ENCODE measurements at regions not wholly inside any gene's neighbourhood (a gene's known extent, or its start where the extent isn't known, plus 50 kb on each side); places are given as distances from the start of the nearest gene placed in this dataset.

DNA sequence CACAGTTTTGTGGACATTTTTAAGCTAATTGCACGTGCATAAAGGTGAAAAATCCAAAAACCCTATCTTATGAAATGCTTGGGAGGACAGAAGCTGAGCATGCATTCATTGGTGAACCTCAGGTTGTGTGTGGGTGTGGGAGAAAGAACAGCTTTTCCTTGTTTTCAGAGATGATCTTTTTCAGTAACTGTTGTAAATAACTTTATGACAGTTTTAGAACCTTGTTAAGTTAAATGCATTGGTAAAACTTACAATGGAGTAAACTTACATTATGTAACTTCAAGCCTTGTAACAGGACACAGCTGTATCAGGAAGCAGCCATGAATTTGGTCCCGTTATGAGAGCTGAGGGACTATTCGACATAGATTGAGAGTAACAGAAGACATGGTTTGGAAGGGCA, 587.4 kb downstream of the GALC start:
- TF ChIP-seq, protein P1, sequence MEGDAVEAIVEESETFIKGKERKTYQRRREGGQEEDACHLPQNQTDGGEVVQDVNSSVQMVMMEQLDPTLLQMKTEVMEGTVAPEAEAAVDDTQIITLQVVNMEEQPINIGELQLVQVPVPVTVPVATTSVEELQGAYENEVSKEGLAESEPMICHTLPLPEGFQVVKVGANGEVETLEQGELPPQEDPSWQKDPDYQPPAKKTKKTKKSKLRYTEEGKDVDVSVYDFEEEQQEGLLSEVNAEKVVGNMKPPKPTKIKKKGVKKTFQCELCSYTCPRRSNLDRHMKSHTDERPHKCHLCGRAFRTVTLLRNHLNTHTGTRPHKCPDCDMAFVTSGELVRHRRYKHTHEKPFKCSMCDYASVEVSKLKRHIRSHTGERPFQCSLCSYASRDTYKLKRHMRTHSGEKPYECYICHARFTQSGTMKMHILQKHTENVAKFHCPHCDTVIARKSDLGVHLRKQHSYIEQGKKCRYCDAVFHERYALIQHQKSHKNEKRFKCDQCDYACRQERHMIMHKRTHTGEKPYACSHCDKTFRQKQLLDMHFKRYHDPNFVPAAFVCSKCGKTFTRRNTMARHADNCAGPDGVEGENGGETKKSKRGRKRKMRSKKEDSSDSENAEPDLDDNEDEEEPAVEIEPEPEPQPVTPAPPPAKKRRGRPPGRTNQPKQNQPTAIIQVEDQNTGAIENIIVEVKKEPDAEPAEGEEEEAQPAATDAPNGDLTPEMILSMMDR (IDR thresholded peaks at IDR 0.05) = no peak
- no peak for TF ChIP-seq POLR2A (IDR thresholded peaks at IDR 0.05)
- intact Hi-C loops (cut with DNase I; ENCODE audit: low total_unique reads) = no loop called here
- 46% methylated on average over 3 of the region's 3 CpGs for WGBS, 2 donors
- H3K4me3 ChIP-seq (ENCODE audit: low read depth, poor library complexity, severe bottlenecking) = no peak overlapping the region
- DNase-seq (ENCODE audit: low spot score in 2 of 2) = no peak

DNA sequence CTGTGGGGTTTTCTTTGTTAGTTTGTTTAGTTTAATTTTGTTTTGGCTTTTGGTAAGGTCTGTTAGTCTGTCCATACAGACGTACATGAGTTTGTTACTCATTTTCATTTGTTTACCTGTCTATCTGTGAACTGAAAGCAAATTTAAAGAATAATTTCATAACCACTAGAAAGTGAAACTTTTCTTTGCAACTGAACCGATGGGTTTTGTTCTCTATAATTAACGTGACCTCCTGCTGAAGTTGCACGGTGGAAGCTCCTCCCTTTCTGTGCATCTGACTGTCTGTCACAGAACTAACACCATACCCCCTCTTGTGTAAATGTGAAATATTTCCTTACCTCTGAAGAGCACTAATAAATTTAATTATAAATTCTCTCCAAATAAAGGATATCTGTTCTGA, 595.5 kb downstream of the GALC start:
- DNase-seq (ENCODE audit: low spot score in 2 of 2) = no peak
- WGBS, 2 donors = 57 to 60% methylated on average over 4 of the region's 4 CpGs
- intact Hi-C loops (cut with DNase I; ENCODE audit: low total_unique reads) = no loop called here

DNA sequence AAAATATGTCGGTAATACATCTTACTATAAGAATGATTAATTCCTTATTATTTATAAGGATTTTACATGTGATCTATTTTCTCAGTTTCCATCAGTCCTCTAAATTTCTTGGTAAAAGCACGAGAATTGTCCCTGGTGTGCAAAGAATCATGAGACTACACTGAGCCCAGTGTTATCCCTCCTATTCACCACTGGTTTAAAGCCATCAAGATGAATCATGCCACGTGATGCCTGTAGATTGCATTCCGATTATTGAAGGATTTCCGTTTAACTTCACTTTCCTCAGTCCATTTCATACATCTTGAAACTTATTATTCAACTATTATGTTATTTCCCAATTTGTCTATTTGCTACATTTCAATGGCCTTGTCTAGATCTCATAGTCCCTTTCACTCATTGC, 601.9 kb downstream of the GALC start:
- no peak overlapping the region for H3K4me3 ChIP-seq (ENCODE audit: low read depth, poor library complexity, severe bottlenecking)
- TF ChIP-seq POLR2A (IDR thresholded peaks at IDR 0.05) = no peak
- TF ChIP-seq, protein P1 (IDR thresholded peaks at IDR 0.05) = no peak
- no peak for DNase-seq (ENCODE audit: low spot score in 2 of 2)
- WGBS, 2 donors = 89 to 90% methylated on average over 5 of the region's 5 CpGs
- intact Hi-C loops (cut with DNase I; ENCODE audit: low total_unique reads) = no loop called here

More for the DNA sequence above, 595.5 kb downstream of the GALC start:
- TF ChIP-seq, protein P1 (IDR thresholded peaks at IDR 0.05) = no peak
- no peak for TF ChIP-seq POLR2A (IDR thresholded peaks at IDR 0.05)
- no peak overlapping the region for H3K4me3 ChIP-seq (ENCODE audit: low read depth, poor library complexity, severe bottlenecking)

- no peak for DNase-seq (ENCODE audit: low spot score in 2 of 2)
- no peak overlapping the region for H3K4me3 ChIP-seq (ENCODE audit: low read depth, poor library complexity, severe bottlenecking)
- intact Hi-C loops (cut with DNase I; ENCODE audit: low total_unique reads) = no loop called here
- no peak for TF ChIP-seq POLR2A (IDR thresholded peaks at IDR 0.05)
- TF ChIP-seq, protein P1 (IDR thresholded peaks at IDR 0.05) = no peak
Measured at GRCh38 chr14:87388946-87389345, 604.0 kb downstream of the GALC start.

DNA sequence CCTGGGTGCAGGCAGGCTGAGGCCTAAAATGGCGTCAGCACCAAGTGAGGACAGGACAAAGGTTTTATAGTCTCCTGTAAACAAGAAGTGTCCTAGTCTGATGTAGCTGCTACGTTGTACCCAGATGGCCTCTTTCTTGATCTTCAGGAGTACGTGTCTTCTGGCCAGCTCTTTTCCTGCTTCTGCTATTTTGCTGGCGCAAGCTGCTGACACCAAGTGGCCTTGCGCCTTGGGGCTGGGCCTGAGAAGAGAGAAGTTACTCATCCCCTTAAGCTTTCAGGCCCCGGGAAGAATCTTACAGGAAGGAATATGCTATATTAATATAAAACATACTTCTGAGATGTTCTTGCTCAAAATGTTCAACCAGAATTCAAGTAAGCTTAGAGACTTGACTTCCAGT, 605.2 kb downstream of the GALC start:
- no peak for DNase-seq (ENCODE audit: low spot score in 2 of 2)
- intact Hi-C loops (cut with DNase I; ENCODE audit: low total_unique reads) = no loop called here
- TF ChIP-seq, protein P1 (IDR thresholded peaks at IDR 0.05) = no peak
- TF ChIP-seq POLR2A (IDR thresholded peaks at IDR 0.05) = no peak
- WGBS, 2 donors = 83 to 84% methylated on average over 6 of the region's 6 CpGs
- H3K4me3 ChIP-seq (ENCODE audit: low read depth, poor library complexity, severe bottlenecking) = no peak overlapping the region

DNA sequence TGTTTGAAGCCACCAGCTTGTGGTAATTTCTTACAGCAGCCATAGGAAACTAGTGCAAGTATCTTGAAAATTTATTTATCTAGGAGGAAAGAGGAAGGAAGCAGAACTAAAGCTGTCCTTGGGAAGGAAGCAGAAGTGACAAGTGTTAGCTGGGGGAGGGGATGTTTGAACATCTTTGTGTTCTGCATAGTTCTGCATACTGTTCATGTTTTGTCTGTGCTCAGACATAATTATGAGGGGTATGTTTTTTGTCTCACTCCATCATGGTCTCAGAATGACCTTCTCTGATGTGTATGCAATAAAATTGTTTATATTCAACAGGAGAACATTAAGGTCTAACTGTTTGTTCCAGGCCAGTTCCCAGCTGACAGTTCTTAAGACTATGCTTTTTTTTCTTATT, 606.5 kb downstream of the GALC start:
- H3K4me3 ChIP-seq (ENCODE audit: low read depth, poor library complexity, severe bottlenecking) = no peak overlapping the region
- TF ChIP-seq POLR2A (IDR thresholded peaks at IDR 0.05) = no peak
- TF ChIP-seq, protein P1 (IDR thresholded peaks at IDR 0.05) = no peak
- no peak for DNase-seq (ENCODE audit: low spot score in 2 of 2)
- intact Hi-C loops (cut with DNase I; ENCODE audit: low total_unique reads) = no loop called here
